GM12878 (cell line): ENCODE measurements at regions not wholly inside any gene's neighbourhood (a gene's known extent, or its start where the extent isn't known, plus 50 kb on each side); places are given as distances from the start of the nearest gene placed in this dataset.
"Not testable (repeated sequence)": the region's sequence is repeated elsewhere in the genome, so short reads cannot be mapped to it uniquely, and the experiment has no call there.

ENCODE experiments used
- ATAC-seq: fragments of 200-7000 bp; cut with Tn5 transposase; 3 replicates; pipeline ENCODE4 v1.9.1; 2020; ENCODE audit warnings: mild to moderate bottlenecking, moderate library complexity
- BruUV-seq: library from RNA; stranded (reverse); fragments of 400-500 nt; replicated peaks from 2 replicates; lab custom pipeline; 2021; lab: Mats Ljungman, UMichigan
- CTCF ChIA-PET: fragments of 300-600 bp; sonication (Branson Sonifier 250); formaldehyde crosslinking; extraction: SDS; loops from one replicate; lab custom pipeline; 2021; ENCODE audit warnings: inconsistent platforms; lab: Yijun Ruan, JAX
- POLR2A ChIA-PET: fragments of 350-600 bp; formaldehyde crosslinking; extraction: SDS; loops from one replicate; lab custom pipeline; 2021; ENCODE audit warnings: inconsistent platforms; lab: Charles Lee
- RAD21 ChIA-PET: fragments of 300-600 bp; sonication (Branson Sonifier 250); formaldehyde crosslinking; loops from one replicate; lab custom pipeline; 2023; ENCODE audit warnings: antibody characterized with exemption; ENCODE audit not compliant: unreplicated experiment; lab: Charles Lee
- SMC1A ChIA-PET: fragments of 300-600 bp; sonication (Branson Sonifier 250); formaldehyde crosslinking; loops from one replicate; lab custom pipeline; 2023; ENCODE audit not compliant: unreplicated experiment, uncharacterized antibody; lab: Charles Lee
- DNase-seq: peaks from one replicate; pipeline ENCODE4 v3.0.0-alpha.2; 2011; ENCODE audit warnings: low read depth, low spot score
- FAIRE-seq: peaks from 3 replicates; lab custom pipeline; 2011; peaks lifted over from hg19 to GRCh38; lab: Jason Lieb, UNC
- H2AFZ ChIP-seq: 2 replicates; pipeline ENCODE4 v1.6.0; 2011; ENCODE audit warnings: low read depth, low read length, control low read depth; ENCODE audit not compliant: control insufficient read depth
- H3K27ac ChIP-seq: 2 replicates; pipeline ENCODE4 v1.5.1; 2011; ENCODE audit warnings: control low read depth; ENCODE audit not compliant: control insufficient read depth, insufficient read depth
- H3K27me3 ChIP-seq, 2 experiments: replicated peaks in 1 of 2; 2 replicates each; pipeline versions ENCODE4 v1.6.0 to v1.6.1; 2011; ENCODE audit warnings: low read length in 1 of 2; ENCODE audit not compliant: control insufficient read depth in 2 of 2, insufficient read depth in 2 of 2
- H3K36me3 ChIP-seq, 2 experiments: 2 replicates each; pipeline ENCODE4 v1.5.1; 2011; ENCODE audit warnings: low read length in 1 of 2; ENCODE audit not compliant: control insufficient read depth in 2 of 2, insufficient read depth in 2 of 2
- H3K4me1 ChIP-seq: 2 replicates; pipeline ENCODE4 v1.6.1; 2011; ENCODE audit warnings: mild to moderate bottlenecking, low read length, moderate library complexity, mixed read lengths; ENCODE audit not compliant: control insufficient read depth, insufficient read depth
- H3K4me2 ChIP-seq: 2 replicates; pipeline ENCODE4 v1.6.0; 2011; ENCODE audit warnings: control low read depth; ENCODE audit not compliant: control insufficient read depth, insufficient read depth
- H3K4me3 ChIP-seq: fragments of 200-600 bp; sonication (generic); 2 replicates; pipeline ENCODE4 v1.5.1; 2016
- H3K79me2 ChIP-seq: 2 replicates; pipeline ENCODE4 v1.6.0; 2011; ENCODE audit warnings: low read length; ENCODE audit not compliant: control insufficient read depth, insufficient read depth
- H3K9ac ChIP-seq: 2 replicates; pipeline ENCODE4 v1.8.0; 2011; ENCODE audit warnings: low read length, control low read depth, mixed read lengths; ENCODE audit not compliant: control insufficient read depth, insufficient read depth
- H3K9me3 ChIP-seq: replicated peaks from 3 replicates; pipeline ENCODE4 v1.5.1; 2011; ENCODE audit warnings: mild to moderate bottlenecking, low read length; ENCODE audit not compliant: control insufficient read depth, insufficient read depth
- H4K20me1 ChIP-seq: 2 replicates; pipeline ENCODE4 v1.6.0; 2011; ENCODE audit not compliant: control insufficient read depth, insufficient read depth
- CHD1 ChIP-seq: IDR thresholded peaks from 2 replicates; pipeline ENCODE4 v1.6.1; 2012; ENCODE audit warnings: low read depth, low read length, improper control_type of control experiment
- GABPA ChIP-seq: IDR thresholded peaks from 2 replicates; pipeline ENCODE4 v1.6.1; 2014; ENCODE audit warnings: antibody characterized with exemption, low read depth, mild to moderate bottlenecking, inconsistent platforms
- MYC ChIP-seq: IDR thresholded peaks from 2 replicates; pipeline ENCODE4 v1.6.1; 2011; ENCODE audit warnings: mild to moderate bottlenecking, low read length, moderate library complexity, inconsistent platforms; ENCODE audit not compliant: insufficient read depth, insufficient replicate concordance, insufficient read length, severe bottlenecking
- SUPT20H ChIP-seq: IDR thresholded peaks from 2 replicates; pipeline ENCODE4 v1.6.1; 2011; ENCODE audit warnings: low read depth, mild to moderate bottlenecking, low read length, moderate library complexity, borderline replicate concordance; ENCODE audit not compliant: control insufficient read depth
- WGBS: methylation state at CpG from one replicate; pipeline ENCODE4 v1.1.6; 2016; ENCODE audit warnings: low lambda C conversion rate; ENCODE audit not compliant: insufficient replicate concordance, insufficient coverage; ENCODE audit errors: missing lambda C conversion rate; 5-methylcytosine and 5-hydroxymethylcytosine counted together
- in situ Hi-C: fragments of 300-500 bp; cut with MboI; formaldehyde crosslinking; loops from 9 replicates; pipeline ENCODE4 v1.14.3; 2018; ENCODE audit warnings: mixed read lengths
- intact Hi-C: fragments of 100-400 bp; cut with micrococcal nuclease; formaldehyde crosslinking; loops from one replicate; pipeline ENCODE4 v1.14.2; 2022; ENCODE audit not compliant: unreplicated experiment
- TF ChIP-seq, protein P1 (sequence below): IDR thresholded peaks from 2 replicates; pipeline ENCODE4 v1.6.1; 2011; ENCODE audit warnings: low read depth, mild to moderate bottlenecking, low read length, moderate library complexity, borderline replicate concordance; ENCODE audit errors: extremely low read depth

- FAIRE-seq: no peak
Observed at GRCh38 chr16:27628241-27628942, 78.4 kb downstream of the KATNIP start.

GRCh38 chr16:27628943-27629462 is 79.1 kb downstream of the KATNIP start:
- H2AFZ ChIP-seq, H4K20me1 ChIP-seq, H3K4me1 ChIP-seq, H3K79me2 ChIP-seq, POLR2A ChIA-PET, ATAC-seq, H3K4me3 ChIP-seq, BruUV-seq, FAIRE-seq, H3K4me2 ChIP-seq, RAD21 ChIA-PET, intact Hi-C loops, H3K36me3 ChIP-seq, H3K27me3 ChIP-seq, H3K9ac ChIP-seq, H3K27ac ChIP-seq, DNase-seq, H3K9me3 ChIP-seq: not testable (repeated sequence)
- ChIA-PET CTCF (interaction anchor here (5.2 kb wide), 1 partner anchor 12 kb away, joined by 34 read pairs; no protein-coding TSS in a partner anchor), SMC1A (interaction anchor here (1.4 kb wide), 1 partner anchor 16 kb away, joined by 4 read pairs; no protein-coding TSS in a partner anchor)
- in situ Hi-C loops: loop anchor here (25.0 kb wide), 1 partner anchor 433 kb away; the partner anchor contains the start of gene GSG1L
- WGBS: 90% methylated on average over 8 of the region's 8 CpGs

More at GRCh38 chr16:27628241-27628942, 78.4 kb downstream of the KATNIP start:
- POLR2A ChIA-PET: no interaction called here
- Histone ChIP-seq H3K9me3 (no peaks in the 10 kb centered on the region), H4K20me1 (no peaks in the 10 kb centered on the region), H3K36me3 (no peaks in the 10 kb centered on the region), H2AFZ (no peak overlapping the region), H3K4me3 (no peak overlapping the region)
- in situ Hi-C loops: loop anchor here (25.0 kb wide), 1 partner anchor 434 kb away; the partner anchor contains the start of gene GSG1L
- RAD21 ChIA-PET: no interaction called here
- SMC1A ChIA-PET: interaction anchor here (1.4 kb wide), 1 partner anchor 15 kb away, joined by 4 read pairs; no protein-coding TSS in a partner anchor
- no peak for TF ChIP-seq MYC
- no peak for TF ChIP-seq CHD1
- TF ChIP-seq, protein P1, sequence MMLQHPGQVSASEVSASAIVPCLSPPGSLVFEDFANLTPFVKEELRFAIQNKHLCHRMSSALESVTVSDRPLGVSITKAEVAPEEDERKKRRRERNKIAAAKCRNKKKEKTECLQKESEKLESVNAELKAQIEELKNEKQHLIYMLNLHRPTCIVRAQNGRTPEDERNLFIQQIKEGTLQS: no peak
- TF ChIP-seq GABPA: no peak
- no peak for TF ChIP-seq SUPT20H
- TF ChIP-seq, all 136 proteins: peak for 0
- DNase-seq (no peak), ATAC-seq (no peak)
- WGBS: 85% methylated on average over 15 of the region's 15 CpGs
- Histone ChIP-seq H3K27ac (no peak overlapping the region), H3K4me2 (no peak overlapping the region), H3K9ac (no peak overlapping the region), H3K79me2 (no peaks in the 10 kb centered on the region), H3K27me3 (no peaks in the 10 kb centered on the region), H3K4me1 (no peaks in the 10 kb centered on the region)
- BruUV-seq: no TSS peak
- CTCF ChIA-PET: interaction anchor here (5.2 kb wide), 1 partner anchor 12 kb away, joined by 34 read pairs; no protein-coding TSS in a partner anchor
- intact Hi-C loops: no loop called here
